A549 (cell line): ENCODE measurements at regions not wholly inside any gene's neighbourhood (a gene's known extent, or its start where the extent isn't known, plus 50 kb on each side); places are given as distances from the start of the nearest gene placed in this dataset.

Source experiments
- RNF2 ChIP-seq: fragments of 200-600 bp; sonication (generic); IDR thresholded peaks from 2 replicates; pipeline ENCODE4 v1.6.1; 2016; ENCODE audit warnings: low read depth, mild to moderate bottlenecking, antibody characterized with exemption, moderate library complexity, borderline replicate concordance
- TF ChIP-seq, protein P1 (sequence below): fragments of >200 bp; sonication (Bioruptor Twin); formaldehyde crosslinking; IDR thresholded peaks from 3 replicates; pipeline ENCODE4 v1.5.1; 2016
- TF ChIP-seq, protein P2 (sequence below): fragments of 200-600 bp; sonication (generic); IDR thresholded peaks from 2 replicates; pipeline ENCODE4 v1.6.1; 2016; ENCODE audit warnings: antibody characterized with exemption, mild to moderate bottlenecking, moderate library complexity

DNA sequence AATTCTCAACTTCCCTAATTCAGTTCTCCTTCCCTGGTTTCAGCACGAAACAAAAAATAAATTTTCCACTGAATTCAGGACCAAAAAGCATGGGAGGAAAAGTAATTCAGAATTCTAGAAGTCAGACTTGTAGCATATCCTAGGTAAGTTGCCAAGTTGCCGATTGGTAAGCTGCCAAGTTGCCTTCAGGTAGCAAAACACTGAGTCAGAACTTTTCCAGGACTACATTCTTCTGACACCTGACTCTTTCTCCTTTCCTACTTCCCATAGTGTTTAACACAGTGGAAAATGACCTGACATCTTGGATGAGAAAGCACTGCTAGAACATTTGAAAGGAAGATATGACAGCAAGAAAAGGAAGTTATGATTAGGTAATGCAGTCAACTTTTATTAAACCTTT is 322.8 kb downstream of the SPATA17 start:
- TF ChIP-seq, protein P1, sequence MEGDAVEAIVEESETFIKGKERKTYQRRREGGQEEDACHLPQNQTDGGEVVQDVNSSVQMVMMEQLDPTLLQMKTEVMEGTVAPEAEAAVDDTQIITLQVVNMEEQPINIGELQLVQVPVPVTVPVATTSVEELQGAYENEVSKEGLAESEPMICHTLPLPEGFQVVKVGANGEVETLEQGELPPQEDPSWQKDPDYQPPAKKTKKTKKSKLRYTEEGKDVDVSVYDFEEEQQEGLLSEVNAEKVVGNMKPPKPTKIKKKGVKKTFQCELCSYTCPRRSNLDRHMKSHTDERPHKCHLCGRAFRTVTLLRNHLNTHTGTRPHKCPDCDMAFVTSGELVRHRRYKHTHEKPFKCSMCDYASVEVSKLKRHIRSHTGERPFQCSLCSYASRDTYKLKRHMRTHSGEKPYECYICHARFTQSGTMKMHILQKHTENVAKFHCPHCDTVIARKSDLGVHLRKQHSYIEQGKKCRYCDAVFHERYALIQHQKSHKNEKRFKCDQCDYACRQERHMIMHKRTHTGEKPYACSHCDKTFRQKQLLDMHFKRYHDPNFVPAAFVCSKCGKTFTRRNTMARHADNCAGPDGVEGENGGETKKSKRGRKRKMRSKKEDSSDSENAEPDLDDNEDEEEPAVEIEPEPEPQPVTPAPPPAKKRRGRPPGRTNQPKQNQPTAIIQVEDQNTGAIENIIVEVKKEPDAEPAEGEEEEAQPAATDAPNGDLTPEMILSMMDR, result no peak
- no peak for TF ChIP-seq RNF2
- TF ChIP-seq, protein P2, sequence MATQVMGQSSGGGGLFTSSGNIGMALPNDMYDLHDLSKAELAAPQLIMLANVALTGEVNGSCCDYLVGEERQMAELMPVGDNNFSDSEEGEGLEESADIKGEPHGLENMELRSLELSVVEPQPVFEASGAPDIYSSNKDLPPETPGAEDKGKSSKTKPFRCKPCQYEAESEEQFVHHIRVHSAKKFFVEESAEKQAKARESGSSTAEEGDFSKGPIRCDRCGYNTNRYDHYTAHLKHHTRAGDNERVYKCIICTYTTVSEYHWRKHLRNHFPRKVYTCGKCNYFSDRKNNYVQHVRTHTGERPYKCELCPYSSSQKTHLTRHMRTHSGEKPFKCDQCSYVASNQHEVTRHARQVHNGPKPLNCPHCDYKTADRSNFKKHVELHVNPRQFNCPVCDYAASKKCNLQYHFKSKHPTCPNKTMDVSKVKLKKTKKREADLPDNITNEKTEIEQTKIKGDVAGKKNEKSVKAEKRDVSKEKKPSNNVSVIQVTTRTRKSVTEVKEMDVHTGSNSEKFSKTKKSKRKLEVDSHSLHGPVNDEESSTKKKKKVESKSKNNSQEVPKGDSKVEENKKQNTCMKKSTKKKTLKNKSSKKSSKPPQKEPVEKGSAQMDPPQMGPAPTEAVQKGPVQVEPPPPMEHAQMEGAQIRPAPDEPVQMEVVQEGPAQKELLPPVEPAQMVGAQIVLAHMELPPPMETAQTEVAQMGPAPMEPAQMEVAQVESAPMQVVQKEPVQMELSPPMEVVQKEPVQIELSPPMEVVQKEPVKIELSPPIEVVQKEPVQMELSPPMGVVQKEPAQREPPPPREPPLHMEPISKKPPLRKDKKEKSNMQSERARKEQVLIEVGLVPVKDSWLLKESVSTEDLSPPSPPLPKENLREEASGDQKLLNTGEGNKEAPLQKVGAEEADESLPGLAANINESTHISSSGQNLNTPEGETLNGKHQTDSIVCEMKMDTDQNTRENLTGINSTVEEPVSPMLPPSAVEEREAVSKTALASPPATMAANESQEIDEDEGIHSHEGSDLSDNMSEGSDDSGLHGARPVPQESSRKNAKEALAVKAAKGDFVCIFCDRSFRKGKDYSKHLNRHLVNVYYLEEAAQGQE, result no peak
